ENCODE measurements at regions not wholly inside any gene's neighbourhood (a gene's known extent, or its start where the extent isn't known, plus 50 kb on each side); places are given as distances from the start of the nearest gene placed in this dataset.
A peak's percentile ranks its signal among the peaks of the same experiment; 100 is the strongest.
"Not testable (repeated sequence)": the region's sequence is repeated elsewhere in the genome, so short reads cannot be mapped to it uniquely, and the experiment has no call there.

GRCh38 chr6:144360401-144360800, 75.3 kb downstream of the UTRN start:
- DNase-seq (ENCODE audit: low read depth) = peak; percentile 16

GRCh38 chr6:144361016-144361415, 75.9 kb downstream of the UTRN start:
- DNase-seq (ENCODE audit: low read depth) = no peak

- DNase-seq (ENCODE audit: low read depth) = peak; percentile 44
Observed at GRCh38 chr6:144362042-144363018, 77.2 kb downstream of the UTRN start.

GRCh38 chr6:144364208-144364720, 79.1 kb downstream of the UTRN start:
- DNase-seq (ENCODE audit: low read depth) = no peak

GRCh38 chr6:144364782-144365181, 79.6 kb downstream of the UTRN start:
- DNase-seq (ENCODE audit: low read depth) = no peak

- no peak for DNase-seq (ENCODE audit: low read depth)
Observed at GRCh38 chr6:144365271-144365670, 80.1 kb downstream of the UTRN start.

GRCh38 chr6:144369696-144370095, 84.6 kb downstream of the UTRN start:
- DNase-seq (ENCODE audit: low read depth) = not testable (repeated sequence)

GRCh38 chr6:144372116-144372515, 87.0 kb downstream of the UTRN start:
- DNase-seq (ENCODE audit: low read depth) = no peak

- peak; percentile 81 for DNase-seq (ENCODE audit: low read depth)
Observed at GRCh38 chr6:144372611-144373594, 87.8 kb downstream of the UTRN start.

GRCh38 chr6:144374525-144374924, 89.4 kb downstream of the UTRN start:
- not testable (repeated sequence) for DNase-seq (ENCODE audit: low read depth)

GRCh38 chr6:144377586-144378210, 92.6 kb downstream of the UTRN start:
- DNase-seq (ENCODE audit: low read depth) = peak; percentile 88

- DNase-seq (ENCODE audit: low read depth) = peak; percentile 36
Observed at GRCh38 chr6:144378437-144378836, 93.3 kb downstream of the UTRN start.

- peak; percentile 12 for DNase-seq (ENCODE audit: low read depth)
Observed at GRCh38 chr6:144379356-144379755, 94.2 kb downstream of the UTRN start.

GRCh38 chr6:144381499-144381898, 96.4 kb downstream of the UTRN start:
- not testable (repeated sequence) for DNase-seq (ENCODE audit: low read depth)

- no peak for DNase-seq (ENCODE audit: low read depth)
Observed at GRCh38 chr6:144383336-144383735, 98.2 kb downstream of the UTRN start.

GRCh38 chr6:144384427-144384826, 99.3 kb downstream of the UTRN start:
- DNase-seq (ENCODE audit: low read depth) = no peak

GRCh38 chr6:144389474-144389873, 104.3 kb downstream of the UTRN start:
- not testable (repeated sequence) for DNase-seq (ENCODE audit: low read depth)

GRCh38 chr6:144390202-144390601, 105.1 kb downstream of the UTRN start:
- no peak for DNase-seq (ENCODE audit: low read depth)

- no peak for DNase-seq (ENCODE audit: low read depth)
Observed at GRCh38 chr6:144390886-144391285, 105.8 kb downstream of the UTRN start.

- DNase-seq (ENCODE audit: low read depth) = no peak
Observed at GRCh38 chr6:144392536-144392935, 107.4 kb downstream of the UTRN start.

- no peak for DNase-seq (ENCODE audit: low read depth)
Observed at GRCh38 chr6:144394210-144394609, 109.1 kb downstream of the UTRN start.

GRCh38 chr6:144395014-144395413, 109.9 kb downstream of the UTRN start:
- no peak for DNase-seq (ENCODE audit: low read depth)

Data from fibroblast of gingiva (primary cell).